ENCODE measurements at regions not wholly inside any gene's neighbourhood (a gene's known extent, or its start where the extent isn't known, plus 50 kb on each side); places are given as distances from the start of the nearest gene placed in this dataset.

DNA sequence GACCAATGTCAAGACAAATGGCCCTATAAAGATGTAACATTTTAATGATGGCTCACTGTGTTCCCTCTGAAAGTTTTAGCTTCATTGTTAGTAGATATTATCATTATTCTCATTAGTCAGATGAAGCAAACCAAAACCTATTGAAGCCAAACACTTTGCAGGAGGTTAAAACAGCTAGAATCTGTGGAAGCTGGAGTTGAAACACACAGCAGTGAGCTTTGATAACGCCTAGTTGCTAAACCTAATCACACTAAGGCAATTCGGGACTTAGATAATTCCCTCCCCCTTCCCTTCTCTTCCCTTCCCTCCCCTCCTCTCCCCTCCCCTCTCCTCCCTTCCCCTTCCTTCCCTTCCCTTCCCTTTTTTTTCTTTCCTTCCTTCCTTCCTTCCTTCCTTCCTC, 165.7 kb downstream of the TRIB2 start:
- TF ChIP-seq EP300 (IDR thresholded peaks at IDR 0.05; ENCODE audit: borderline replicate concordance in 1 of 2, low read depth in 2 of 2, low read length in 2 of 2) (no peak), CHD2 (IDR thresholded peaks at IDR 0.05; ENCODE audit: low read length) (no peak), POLR2A (IDR thresholded peaks at IDR 0.05; ENCODE audit: control extremely low read depth in 1 of 2, low read depth in 2 of 2, low read length in 2 of 2) (no peak), SIN3A (conservative IDR thresholded peaks at IDR 0.05 in 1 of 2, IDR thresholded peaks at IDR 0.05 in 1 of 2; ENCODE audit: low read depth in 1 of 2, low read length in 2 of 2) (no peak), SUZ12 (IDR thresholded peaks at IDR 0.05; ENCODE audit: low read length) (no peak), KDM5A (IDR thresholded peaks at IDR 0.05; ENCODE audit: low read length) (no peak), SP1 (IDR thresholded peaks at IDR 0.05; ENCODE audit: low read depth, low read length) (no peak), TEAD4 (IDR thresholded peaks at IDR 0.05; ENCODE audit: low read depth, low read length) (no peak), HDAC6 (IDR thresholded peaks at IDR 0.05; ENCODE audit: low read depth, low read length) (no peak)
- TF ChIP-seq, protein P1, sequence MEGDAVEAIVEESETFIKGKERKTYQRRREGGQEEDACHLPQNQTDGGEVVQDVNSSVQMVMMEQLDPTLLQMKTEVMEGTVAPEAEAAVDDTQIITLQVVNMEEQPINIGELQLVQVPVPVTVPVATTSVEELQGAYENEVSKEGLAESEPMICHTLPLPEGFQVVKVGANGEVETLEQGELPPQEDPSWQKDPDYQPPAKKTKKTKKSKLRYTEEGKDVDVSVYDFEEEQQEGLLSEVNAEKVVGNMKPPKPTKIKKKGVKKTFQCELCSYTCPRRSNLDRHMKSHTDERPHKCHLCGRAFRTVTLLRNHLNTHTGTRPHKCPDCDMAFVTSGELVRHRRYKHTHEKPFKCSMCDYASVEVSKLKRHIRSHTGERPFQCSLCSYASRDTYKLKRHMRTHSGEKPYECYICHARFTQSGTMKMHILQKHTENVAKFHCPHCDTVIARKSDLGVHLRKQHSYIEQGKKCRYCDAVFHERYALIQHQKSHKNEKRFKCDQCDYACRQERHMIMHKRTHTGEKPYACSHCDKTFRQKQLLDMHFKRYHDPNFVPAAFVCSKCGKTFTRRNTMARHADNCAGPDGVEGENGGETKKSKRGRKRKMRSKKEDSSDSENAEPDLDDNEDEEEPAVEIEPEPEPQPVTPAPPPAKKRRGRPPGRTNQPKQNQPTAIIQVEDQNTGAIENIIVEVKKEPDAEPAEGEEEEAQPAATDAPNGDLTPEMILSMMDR (IDR thresholded peaks at IDR 0.05; ENCODE audit: control extremely low read depth in 1 of 3, insufficient read depth in 1 of 3, low read depth in 1 of 3, low read length in 3 of 3) = no peak

Data from H1 (cell line).